CD14-positive monocyte (primary cell): ENCODE measurements at regions not wholly inside any gene's neighbourhood (a gene's known extent, or its start where the extent isn't known, plus 50 kb on each side); places are given as distances from the start of the nearest gene placed in this dataset.

ENCODE experiments used
- DNase-seq, 3 donors: peaks; one replicate each; pipeline ENCODE4 v3.0.0-alpha.2; 2011 to 2022
- H2AFZ ChIP-seq: 2 replicates; pipeline ENCODE4 v1.6.0; 2012; ENCODE audit warnings: mild to moderate bottlenecking, low read depth, low read length, inconsistent platforms; ENCODE audit not compliant: insufficient read depth, poor library complexity, severe bottlenecking
- H3K27ac ChIP-seq, 2 donors: 1 replicate in 1 of 2; 2 replicates in 1 of 2; pipeline ENCODE4 v1.5.1; 2012 to 2013; ENCODE audit warnings: low read length in 2 of 2, control low read depth in 1 of 2, inconsistent platforms in 1 of 2, low read depth in 1 of 2, mild to moderate bottlenecking in 1 of 2
- H3K27me3 ChIP-seq, 2 donors: one replicate each; pipeline versions ENCODE4 v1.6.0 to v1.6.1; 2011 to 2013; ENCODE audit warnings: low read length in 2 of 2; ENCODE audit not compliant: control insufficient read depth in 2 of 2, insufficient read depth in 2 of 2
- H3K36me3 ChIP-seq, 2 donors: replicated peaks in 1 of 2; 1 replicate in 1 of 2; 2 replicates in 1 of 2; pipeline versions ENCODE4 v1.5.1 to v1.6.1; 2012 to 2013; ENCODE audit warnings: low read length in 2 of 2, control low read depth in 1 of 2, inconsistent platforms in 1 of 2, mild to moderate bottlenecking in 1 of 2; ENCODE audit not compliant: insufficient read depth in 2 of 2, control insufficient read depth in 1 of 2
- H3K4me1 ChIP-seq, 2 donors: 1 replicate in 1 of 2; 2 replicates in 1 of 2; pipeline versions ENCODE4 v1.5.1 to v1.6.1; 2012 to 2013; ENCODE audit warnings: low read length in 2 of 2, control low read depth in 1 of 2, inconsistent platforms in 1 of 2, mild to moderate bottlenecking in 1 of 2, moderate library complexity in 1 of 2; ENCODE audit not compliant: insufficient read depth in 2 of 2, control insufficient read depth in 1 of 2
- H3K4me2 ChIP-seq: replicated peaks from 2 replicates; pipeline ENCODE3; 2012; ENCODE audit warnings: low read length, moderate library complexity, mild to moderate bottlenecking; ENCODE audit not compliant: poor library complexity, severe bottlenecking; ENCODE audit errors: extremely low read depth
- H3K4me3 ChIP-seq, 3 experiments: fragments of 200-600 bp in 1 of 3; sonication (generic) in 1 of 3; replicated peaks in 1 of 3; 1 replicate in 2 of 3; 2 replicates in 1 of 3; pipeline ENCODE4 v1.5.1; 2011 to 2013; ENCODE audit warnings: low read length in 3 of 3, mild to moderate bottlenecking in 3 of 3, control low read depth in 2 of 3, low read depth in 2 of 3, inconsistent platforms in 1 of 3, moderate library complexity in 1 of 3
- H3K79me2 ChIP-seq: 2 replicates; pipeline ENCODE4 v1.6.0; 2012; ENCODE audit warnings: mild to moderate bottlenecking, control low read depth, inconsistent platforms, low read length, moderate library complexity; ENCODE audit not compliant: insufficient read depth
- H3K9ac ChIP-seq: 2 replicates; pipeline ENCODE4 v1.6.0; 2017; ENCODE audit warnings: low read length, mild to moderate bottlenecking; ENCODE audit not compliant: insufficient read depth, poor library complexity, severe bottlenecking
- H3K9me3 ChIP-seq, 2 donors: replicated peaks in 1 of 2; 1 replicate in 1 of 2; 2 replicates in 1 of 2; pipeline versions ENCODE4 v1.5.1 to v1.6.1; 2012 to 2013; ENCODE audit warnings: low read length in 2 of 2, control low read depth in 1 of 2; ENCODE audit not compliant: control insufficient read depth in 1 of 2, insufficient read depth in 1 of 2
- H4K20me1 ChIP-seq: 2 replicates; pipeline ENCODE4 v1.6.0; 2012; ENCODE audit warnings: mild to moderate bottlenecking, low read length, control low read depth, moderate library complexity; ENCODE audit not compliant: insufficient read depth
- H3K27ac Mint-ChIP-seq, 7 donors: one replicate each; pipeline ENCODE4 v1.8.0; 2020; ENCODE audit warnings: mild to moderate bottlenecking in 7 of 7, mixed read lengths in 7 of 7, moderate library complexity in 6 of 7, inconsistent platforms in 2 of 7
- H3K27me3 Mint-ChIP-seq, 3 donors: one replicate each; pipeline ENCODE4 v1.8.0; 2021 to 2022; ENCODE audit warnings: low read depth in 3 of 3, mild to moderate bottlenecking in 3 of 3, mixed read lengths in 3 of 3, moderate library complexity in 3 of 3, inconsistent platforms in 1 of 3
- H3K36me3 Mint-ChIP-seq, 2 donors: one replicate each; pipeline ENCODE4 v1.8.0; 2020; ENCODE audit warnings: mixed read lengths in 2 of 2, inconsistent platforms in 1 of 2, mild to moderate bottlenecking in 1 of 2
- H3K4me1 Mint-ChIP-seq: one replicate; pipeline ENCODE4 v1.8.0; 2020; ENCODE audit warnings: mild to moderate bottlenecking, mixed read lengths
- H3K4me3 Mint-ChIP-seq, 2 donors: one replicate each; pipeline ENCODE4 v1.8.0; 2020; ENCODE audit warnings: mild to moderate bottlenecking in 2 of 2, mixed read lengths in 2 of 2, moderate library complexity in 1 of 2
- H3K9me3 Mint-ChIP-seq, 7 donors: one replicate each; pipeline ENCODE4 v1.8.0; 2020 to 2022; ENCODE audit warnings: mixed read lengths in 7 of 7, mild to moderate bottlenecking in 6 of 7, moderate library complexity in 6 of 7, inconsistent platforms in 2 of 7
- CTCF ChIP-seq: fragments of 200-600 bp; IDR thresholded peaks from one replicate; pipeline ENCODE4 v1.8.0; 2022; ENCODE audit warnings: antibody characterized with exemption, mild to moderate bottlenecking
- whole genome bisulfite sequencing: methylation state at CpG from one replicate; pipeline ENCODE4 v1.1.5; 2013; ENCODE audit warnings: missing lambda C conversion rate; ENCODE audit not compliant: insufficient coverage; 5-methylcytosine and 5-hydroxymethylcytosine counted together
- intact Hi-C, 2 donors: fragments of 100-400 bp; cut with micrococcal nuclease; formaldehyde crosslinking; loops; one replicate each; pipeline versions ENCODE4 v1.15.0 to v1.15.1; 2023

- intact Hi-C loops = no loop called here
- Mint-ChIP-seq H3K9me3 (peaks cover 0 to 3% (median 0%) of the 10 kb centered on the region in 7 donors), H3K27me3 (peaks cover 0 to 2% (median 2%) of the 10 kb centered on the region in 3 donors), H3K36me3 (no peaks in the 10 kb centered on the region), H3K4me3 (no peak overlapping the region), H3K27ac (no peak overlapping the region), H3K4me1 (no peaks in the 10 kb centered on the region)
- H3K79me2 ChIP-seq = no peaks in the 10 kb centered on the region
- H3K36me3 ChIP-seq = no peaks in the 10 kb centered on the region
- no peak overlapping the region for H2AFZ ChIP-seq
- no peaks in the 10 kb centered on the region for H3K27me3 ChIP-seq
- H3K9ac ChIP-seq = no peak overlapping the region
- H3K4me3 ChIP-seq = no peak overlapping the region
- no CpG with 5 or more reads among the region's 1 CpG for WGBS
- no peak overlapping the region for H3K4me2 ChIP-seq
- no peak for TF ChIP-seq CTCF
- H3K27ac ChIP-seq = no peak overlapping the region
- no peak for DNase-seq
- H4K20me1 ChIP-seq = no peaks in the 10 kb centered on the region
- no peaks in the 10 kb centered on the region for H3K4me1 ChIP-seq
- no peaks in the 10 kb centered on the region for H3K9me3 ChIP-seq
These were observed 116.6 kb downstream of the CBLN1 start for GRCh38 chr16:49165025-49165424.

- no peak for DNase-seq
- H3K4me3 ChIP-seq = no peak overlapping the region
- no peaks in the 10 kb centered on the region for H3K36me3 Mint-ChIP-seq
- H3K4me1 Mint-ChIP-seq = no peaks in the 10 kb centered on the region
- H2AFZ ChIP-seq = no peak overlapping the region
- no peaks in the 10 kb centered on the region for H3K79me2 ChIP-seq
- H3K4me2 ChIP-seq = no peak overlapping the region
- no peak for TF ChIP-seq CTCF
- H4K20me1 ChIP-seq = no peaks in the 10 kb centered on the region
- H3K9me3 Mint-ChIP-seq = peaks cover 0 to 3% (median 0%) of the 10 kb centered on the region in 7 donors
- no peak overlapping the region for H3K9ac ChIP-seq
- no peaks in the 10 kb centered on the region for H3K9me3 ChIP-seq
- no CpG with 5 or more reads among the region's 2 CpGs for WGBS
- no peaks in the 10 kb centered on the region for H3K36me3 ChIP-seq
- no peak overlapping the region for H3K27ac ChIP-seq
- intact Hi-C loops = no loop called here
- no peak overlapping the region for H3K4me3 Mint-ChIP-seq
- H3K27ac Mint-ChIP-seq = no peak overlapping the region
- H3K27me3 Mint-ChIP-seq = peaks cover 0 to 6% (median 2%) of the 10 kb centered on the region in 3 donors
- H3K4me1 ChIP-seq = no peaks in the 10 kb centered on the region
- no peaks in the 10 kb centered on the region for H3K27me3 ChIP-seq
These were observed 120.4 kb downstream of the CBLN1 start for GRCh38 chr16:49161191-49161590.
